CD4-positive, CD25-positive, alpha-beta regulatory T cell (primary cell): ENCODE measurements at regions not wholly inside any gene's neighbourhood (a gene's known extent, or its start where the extent isn't known, plus 50 kb on each side); places are given as distances from the start of the nearest gene placed in this dataset.

Experiments
- ATAC-seq, 2 donors: fragments of 150-1000 bp; cut with Tn5 transposase; one replicate each; pipeline ENCODE4 v1.10.0; 2021; ENCODE audit warnings: low read depth in 2 of 2, moderate number of reproducible peaks in 2 of 2, moderate library complexity in 1 of 2
- DNase-seq, 3 donors: peaks; one replicate each; pipeline versions ENCODE4 v3.0.0 to v3.0.0-alpha.2; 2012 to 2022; ENCODE audit warnings: mixed read lengths in 1 of 3
- H3K27ac ChIP-seq: one replicate; pipeline ENCODE4 v1.7.0; 2013; ENCODE audit warnings: mild to moderate bottlenecking, low read length; ENCODE audit not compliant: insufficient read depth, poor library complexity, severe bottlenecking
- H3K27me3 ChIP-seq: one replicate; pipeline ENCODE4 v1.7.0; 2013; ENCODE audit warnings: low read length; ENCODE audit not compliant: control insufficient read depth, insufficient read depth
- H3K36me3 ChIP-seq: one replicate; pipeline ENCODE4 v1.7.0; 2013; ENCODE audit warnings: mild to moderate bottlenecking, low read length, moderate library complexity; ENCODE audit not compliant: control insufficient read depth, insufficient read depth
- H3K4me1 ChIP-seq: 2 replicates; pipeline ENCODE4 v1.7.0; 2013; ENCODE audit warnings: mild to moderate bottlenecking, low read length; ENCODE audit not compliant: insufficient read depth, control insufficient read depth, poor library complexity, severe bottlenecking
- H3K4me3 ChIP-seq: one replicate; pipeline ENCODE4 v1.7.0; 2013; ENCODE audit warnings: low read depth, mild to moderate bottlenecking, low read length, moderate library complexity
- H3K9me3 ChIP-seq, 2 experiments: 1 replicate in 1 of 2; 2 replicates in 1 of 2; pipeline ENCODE4 v1.7.0; 2013; ENCODE audit warnings: low read length in 2 of 2, mild to moderate bottlenecking in 1 of 2, moderate library complexity in 1 of 2; ENCODE audit not compliant: control insufficient read depth in 2 of 2
- H3K27ac Mint-ChIP-seq, 3 donors: one replicate each; pipeline ENCODE4 v1.8.0; 2020 to 2022; ENCODE audit warnings: mild to moderate bottlenecking in 3 of 3, mixed read lengths in 3 of 3, moderate library complexity in 2 of 3
- H3K27me3 Mint-ChIP-seq: one replicate; pipeline ENCODE4 v1.8.0; 2022; ENCODE audit warnings: mild to moderate bottlenecking, mixed read lengths
- H3K36me3 Mint-ChIP-seq: one replicate; pipeline ENCODE4 v1.8.0; 2020; ENCODE audit warnings: mixed read lengths
- H3K4me1 Mint-ChIP-seq, 4 donors: one replicate each; pipeline ENCODE4 v1.8.0; 2020 to 2022; ENCODE audit warnings: mixed read lengths in 4 of 4, mild to moderate bottlenecking in 1 of 4
- H3K4me3 Mint-ChIP-seq, 4 donors: one replicate each; pipeline ENCODE4 v1.8.0; 2020 to 2022; ENCODE audit warnings: mild to moderate bottlenecking in 4 of 4, mixed read lengths in 4 of 4, moderate library complexity in 3 of 4
- H3K9me3 Mint-ChIP-seq, 7 donors: one replicate each; pipeline ENCODE4 v1.8.0; 2020 to 2022; ENCODE audit warnings: mixed read lengths in 7 of 7, mild to moderate bottlenecking in 3 of 7, moderate library complexity in 2 of 7

GRCh38 chrX:13474164-13474516 lies 95.3 kb upstream of the EGFL6 start:
- peak overlapping the region; percentile 93 to 96 (median 94) for H3K27ac Mint-ChIP-seq
- peak; percentile 39 to 47 for ATAC-seq
- H3K4me3 ChIP-seq = peak overlapping the region; percentile 81

GRCh38 chrX:13473442-13474163 lies 95.8 kb upstream of the EGFL6 start:
- DNase-seq = peak in 1 of 3 donors; percentile 59
- no peaks in the 10 kb centered on the region for H3K36me3 Mint-ChIP-seq
- peaks cover 4% of the 10 kb centered on the region for H3K27me3 Mint-ChIP-seq
- peaks cover 0 to 13% (median 11%) of the 10 kb centered on the region in 4 donors for H3K4me1 Mint-ChIP-seq
- ATAC-seq = peak; percentile 60 to 62
- Histone ChIP-seq H3K4me1 (peaks cover 8% of the 10 kb centered on the region), H3K9me3 (no peaks in the 10 kb centered on the region), H3K4me3 (peak overlapping the region; percentile 81), H3K27ac (peak overlapping the region; percentile 51), H3K36me3 (no peaks in the 10 kb centered on the region), H3K27me3 (no peaks in the 10 kb centered on the region)
- H3K9me3 Mint-ChIP-seq = peaks cover 0 to 1% (median 0%) of the 10 kb centered on the region in 7 donors
- H3K27ac Mint-ChIP-seq = peak overlapping the region; percentile 93 to 96 (median 94)
- H3K4me3 Mint-ChIP-seq = peak overlapping the region; percentile 0 to 80 (median 77)

More at GRCh38 chrX:13474164-13474516, 95.3 kb upstream of the EGFL6 start:
- Histone ChIP-seq H3K27me3 (no peaks in the 10 kb centered on the region), H3K9me3 (no peaks in the 10 kb centered on the region), H3K36me3 (no peaks in the 10 kb centered on the region), H3K27ac (peak overlapping the region; percentile 51), H3K4me1 (peaks cover 8% of the 10 kb centered on the region)
- Mint-ChIP-seq H3K27me3 (peaks cover 4% of the 10 kb centered on the region), H3K9me3 (peaks cover 0 to 1% (median 0%) of the 10 kb centered on the region in 7 donors), H3K4me3 (peak overlapping the region; percentile 0 to 80 (median 77)), H3K4me1 (peaks cover 0 to 13% (median 11%) of the 10 kb centered on the region in 4 donors), H3K36me3 (no peaks in the 10 kb centered on the region)
- DNase-seq = peak in 1 of 3 donors; percentile 19

GRCh38 chrX:13472975-13473374 lies 96.4 kb upstream of the EGFL6 start:
- no peak for DNase-seq
- Mint-ChIP-seq H3K27me3 (peaks cover 4% of the 10 kb centered on the region), H3K9me3 (peaks cover 0 to 1% (median 0%) of the 10 kb centered on the region in 7 donors), H3K27ac (peak overlapping the region in 2 of 3 donors; percentile 13 to 96), H3K36me3 (no peaks in the 10 kb centered on the region), H3K4me3 (peak overlapping the region in 2 of 4 donors; percentile 7 to 34), H3K4me1 (peaks cover 0 to 17% (median 11%) of the 10 kb centered on the region in 4 donors)
- H3K36me3 ChIP-seq = no peaks in the 10 kb centered on the region
- ATAC-seq = no peak
- no peak overlapping the region for H3K4me3 ChIP-seq
- no peaks in the 10 kb centered on the region for H3K9me3 ChIP-seq
- no peaks in the 10 kb centered on the region for H3K27me3 ChIP-seq
- H3K27ac ChIP-seq = no peak overlapping the region
- H3K4me1 ChIP-seq = peaks cover 8% of the 10 kb centered on the region

GRCh38 chrX:13471269-13471668 lies 98.1 kb upstream of the EGFL6 start:
- Histone ChIP-seq H3K4me1 (peaks cover 8% of the 10 kb centered on the region), H3K4me3 (no peak overlapping the region), H3K27me3 (no peaks in the 10 kb centered on the region), H3K9me3 (no peaks in the 10 kb centered on the region), H3K27ac (no peak overlapping the region), H3K36me3 (no peaks in the 10 kb centered on the region)
- peaks cover 0 to 17% (median 11%) of the 10 kb centered on the region in 4 donors for H3K4me1 Mint-ChIP-seq
- no peak for ATAC-seq
- no peak for DNase-seq
- no peaks in the 10 kb centered on the region for H3K36me3 Mint-ChIP-seq
- peaks cover 0 to 1% (median 0%) of the 10 kb centered on the region in 7 donors for H3K9me3 Mint-ChIP-seq
- no peak overlapping the region for H3K27ac Mint-ChIP-seq
- H3K27me3 Mint-ChIP-seq = peaks cover 4% of the 10 kb centered on the region
- no peak overlapping the region for H3K4me3 Mint-ChIP-seq

- H3K27me3 Mint-ChIP-seq = peaks cover 4% of the 10 kb centered on the region
- no peak overlapping the region for H3K27ac ChIP-seq
- peaks cover 8% of the 10 kb centered on the region for H3K4me1 ChIP-seq
- H3K27ac Mint-ChIP-seq = no peak overlapping the region
- no peaks in the 10 kb centered on the region for H3K9me3 ChIP-seq
- H3K27me3 ChIP-seq = no peaks in the 10 kb centered on the region
- peaks cover 0 to 17% (median 11%) of the 10 kb centered on the region in 4 donors for H3K4me1 Mint-ChIP-seq
- DNase-seq (no peak), ATAC-seq (no peak)
- no peak overlapping the region for H3K4me3 Mint-ChIP-seq
- no peak overlapping the region for H3K4me3 ChIP-seq
- H3K9me3 Mint-ChIP-seq = peaks cover 0 to 1% (median 0%) of the 10 kb centered on the region in 7 donors
- H3K36me3 Mint-ChIP-seq = no peaks in the 10 kb centered on the region
- H3K36me3 ChIP-seq = no peaks in the 10 kb centered on the region
Measured at GRCh38 chrX:13470685-13470977, 98.8 kb upstream of the EGFL6 start.

GRCh38 chrX:13469963-13470684 lies 99.3 kb upstream of the EGFL6 start:
- Mint-ChIP-seq H3K4me3 (no peak overlapping the region), H3K9me3 (peaks cover 0 to 1% (median 0%) of the 10 kb centered on the region in 7 donors), H3K36me3 (no peaks in the 10 kb centered on the region), H3K27me3 (peaks cover 4% of the 10 kb centered on the region), H3K4me1 (peaks cover 0 to 17% (median 11%) of the 10 kb centered on the region in 4 donors), H3K27ac (no peak overlapping the region)
- Histone ChIP-seq H3K9me3 (no peaks in the 10 kb centered on the region), H3K27ac (no peak overlapping the region), H3K4me1 (peaks cover 8% of the 10 kb centered on the region), H3K4me3 (no peak overlapping the region), H3K27me3 (no peaks in the 10 kb centered on the region), H3K36me3 (no peaks in the 10 kb centered on the region)
- DNase-seq (no peak), ATAC-seq (no peak)

GRCh38 chrX:13468096-13468495 lies 101.3 kb upstream of the EGFL6 start:
- H3K27me3 Mint-ChIP-seq = peaks cover 4% of the 10 kb centered on the region
- no peak for ATAC-seq
- Histone ChIP-seq H3K36me3 (no peaks in the 10 kb centered on the region), H3K27me3 (no peaks in the 10 kb centered on the region), H3K9me3 (no peaks in the 10 kb centered on the region), H3K4me3 (no peak overlapping the region), H3K27ac (no peak overlapping the region), H3K4me1 (no peaks in the 10 kb centered on the region)
- H3K9me3 Mint-ChIP-seq = peaks cover 0 to 3% (median 0%) of the 10 kb centered on the region in 7 donors
- H3K4me1 Mint-ChIP-seq = peaks cover 0 to 8% (median 4%) of the 10 kb centered on the region in 4 donors
- DNase-seq = no peak
- H3K4me3 Mint-ChIP-seq = no peak overlapping the region
- no peak overlapping the region for H3K27ac Mint-ChIP-seq
- no peaks in the 10 kb centered on the region for H3K36me3 Mint-ChIP-seq
